RWPE2 (cell line): ENCODE measurements at regions not wholly inside any gene's neighbourhood (a gene's known extent, or its start where the extent isn't known, plus 50 kb on each side); places are given as distances from the start of the nearest gene placed in this dataset.
"Not testable (repeated sequence)": the region's sequence is repeated elsewhere in the genome, so short reads cannot be mapped to it uniquely, and the experiment has no call there.

ENCODE experiments used
- ATAC-seq: fragments of 200-7000 bp; cut with Tn5 transposase; 3 replicates; pipeline ENCODE4 v1.9.1; 2021; ENCODE audit warnings: low read depth
- DNase-seq: peaks from one replicate; pipeline ENCODE4 v3.0.0-alpha.2; 2020; ENCODE audit warnings: low spot score
- H3K27ac ChIP-seq: fragments of 450-650 bp; 2 replicates; pipeline ENCODE4 v1.5.1; 2017; ENCODE audit warnings: mild to moderate bottlenecking; ENCODE audit not compliant: poor library complexity, severe bottlenecking
- H3K27me3 ChIP-seq: fragments of 250-450 bp; sonication (Bioruptor Pico); 2 replicates; pipeline ENCODE4 v1.5.1; 2021; ENCODE audit warnings: mild to moderate bottlenecking, moderate library complexity; ENCODE audit not compliant: insufficient read depth, poor library complexity, severe bottlenecking
- H3K36me3 ChIP-seq: fragments of 250-450 bp; sonication (Bioruptor Pico); 2 replicates; pipeline ENCODE4 v1.5.1; 2020; ENCODE audit warnings: low read depth, mild to moderate bottlenecking, moderate library complexity
- H3K4me1 ChIP-seq: fragments of 250-450 bp; sonication (Bioruptor Pico); 2 replicates; pipeline ENCODE4 v1.5.1; 2021; ENCODE audit warnings: mild to moderate bottlenecking, moderate library complexity; ENCODE audit not compliant: insufficient read depth, poor library complexity, severe bottlenecking
- H3K4me3 ChIP-seq: fragments of 250-450 bp; sonication (Bioruptor Pico); 2 replicates; pipeline ENCODE4 v1.5.1; 2021; ENCODE audit warnings: mild to moderate bottlenecking, moderate library complexity; ENCODE audit not compliant: severe bottlenecking
- H3K9me3 ChIP-seq: fragments of 250-450 bp; sonication (Bioruptor Pico); 2 replicates; pipeline ENCODE4 v1.5.1; 2021; ENCODE audit warnings: mild to moderate bottlenecking, moderate library complexity; ENCODE audit not compliant: severe bottlenecking
- CTCF ChIP-seq: fragments of 450-650 bp; IDR thresholded peaks from one replicate; pipeline ENCODE4 v1.5.1; 2017; ENCODE audit warnings: mild to moderate bottlenecking, moderate library complexity; ENCODE audit not compliant: poor library complexity, severe bottlenecking

- no peak overlapping the region for H3K4me3 ChIP-seq
- H3K27me3 ChIP-seq: no peaks in the 10 kb centered on the region
- no peaks in the 10 kb centered on the region for H3K9me3 ChIP-seq
- H3K4me1 ChIP-seq: no peaks in the 10 kb centered on the region
- H3K27ac ChIP-seq: no peak overlapping the region
- TF ChIP-seq CTCF: no peak
- no peaks in the 10 kb centered on the region for H3K36me3 ChIP-seq
- no peak for DNase-seq
- no peak for ATAC-seq
Measured at GRCh38 chr10:90023950-90024349, 322.6 kb downstream of the KIF20B start.

- no peak for ATAC-seq
- no peak overlapping the region for H3K4me3 ChIP-seq
- TF ChIP-seq CTCF: no peak
Measured at GRCh38 chr10:90028312-90028711, 326.9 kb downstream of the KIF20B start.

GRCh38 chr10:90031776-90032175 lies 330.4 kb downstream of the KIF20B start:
- TF ChIP-seq CTCF: no peak
- Histone ChIP-seq H3K27ac (no peak overlapping the region), H3K9me3 (no peaks in the 10 kb centered on the region), H3K4me1 (no peaks in the 10 kb centered on the region), H3K36me3 (no peaks in the 10 kb centered on the region), H3K27me3 (no peaks in the 10 kb centered on the region), H3K4me3 (no peak overlapping the region)
- DNase-seq (no peak), ATAC-seq (no peak)

More at GRCh38 chr10:90028312-90028711, 326.9 kb downstream of the KIF20B start:
- no peak for DNase-seq
- H3K36me3 ChIP-seq: no peaks in the 10 kb centered on the region
- H3K27ac ChIP-seq: no peak overlapping the region
- H3K27me3 ChIP-seq: no peaks in the 10 kb centered on the region
- H3K4me1 ChIP-seq: no peaks in the 10 kb centered on the region
- H3K9me3 ChIP-seq: no peaks in the 10 kb centered on the region

- Histone ChIP-seq H3K9me3 (no peaks in the 10 kb centered on the region), H3K36me3 (no peaks in the 10 kb centered on the region), H3K4me3 (no peak overlapping the region), H3K4me1 (no peaks in the 10 kb centered on the region), H3K27ac (no peak overlapping the region), H3K27me3 (no peaks in the 10 kb centered on the region)
- DNase-seq: no peak
- TF ChIP-seq CTCF: no peak
- ATAC-seq: no peak
Measured at GRCh38 chr10:90032519-90032918, 331.1 kb downstream of the KIF20B start.

GRCh38 chr10:90034862-90035261 lies 333.5 kb downstream of the KIF20B start:
- H3K36me3 ChIP-seq, H3K4me1 ChIP-seq, H3K4me3 ChIP-seq, ATAC-seq, H3K27ac ChIP-seq, H3K27me3 ChIP-seq, H3K9me3 ChIP-seq, DNase-seq: not testable (repeated sequence)
